ENCODE measurements at regions not wholly inside any gene's neighbourhood (a gene's known extent, or its start where the extent isn't known, plus 50 kb on each side); places are given as distances from the start of the nearest gene placed in this dataset.
"Not testable (repeated sequence)": the region's sequence is repeated elsewhere in the genome, so short reads cannot be mapped to it uniquely, and the experiment has no call there.

GRCh38 chr15:20991691-20992090 is 125.6 kb upstream of the POTEB2 start:
- TF ChIP-seq CTCF (conservative IDR thresholded peaks at IDR 0.05); EZH2 (IDR thresholded peaks at IDR 0.05; ENCODE audit: low read depth): not testable (repeated sequence)
